ENCODE measurements at regions not wholly inside any gene's neighbourhood (a gene's known extent, or its start where the extent isn't known, plus 50 kb on each side); places are given as distances from the start of the nearest gene placed in this dataset.

- Histone ChIP-seq H3K4me2 (ENCODE audit: unreplicated experiment) (no peak overlapping the region), H3K27ac (no peak overlapping the region), H3K4me3 (no peak overlapping the region), H3K9ac (no peak overlapping the region), H3K27me3 (replicated peaks; ENCODE audit: insufficient read depth) (no peaks in the 10 kb centered on the region), H3K36me3 (ENCODE audit: low read depth) (no peaks in the 10 kb centered on the region), H3K9me3 (ENCODE audit: low read depth) (no peaks in the 10 kb centered on the region), H3K79me2 (ENCODE audit: insufficient read depth) (no peaks in the 10 kb centered on the region), H4K20me1 (ENCODE audit: insufficient read depth) (no peaks in the 10 kb centered on the region), H3K4me1 (ENCODE audit: insufficient read depth) (no peaks in the 10 kb centered on the region), H2AFZ (no peak overlapping the region), H3K9me2 (ENCODE audit: insufficient read depth) (no peaks in the 10 kb centered on the region), H3F3A (ENCODE audit: insufficient read depth) (no peaks in the 10 kb centered on the region)
- in situ Hi-C loops (cut with MboI) = no loop called here
- no peak for DNase-seq
- no peak for TF ChIP-seq EZH2 (IDR thresholded peaks at IDR 0.05; ENCODE audit: insufficient read depth, poor library complexity, severe bottlenecking)
- no peak for TF ChIP-seq EZH2phosphoT487 (IDR thresholded peaks at IDR 0.05; ENCODE audit: insufficient read depth, low read depth)
Measured at GRCh38 chr7:96903906-96904305, 101.4 kb upstream of the DLX6 start.

GRCh38 chr7:96910486-96910885 is 94.9 kb upstream of the DLX6 start:
- no peaks in the 10 kb centered on the region for H3K79me2 ChIP-seq (ENCODE audit: insufficient read depth)
- TF ChIP-seq EZH2phosphoT487 (IDR thresholded peaks at IDR 0.05; ENCODE audit: insufficient read depth, low read depth) (no peak), EZH2 (IDR thresholded peaks at IDR 0.05; ENCODE audit: insufficient read depth, poor library complexity, severe bottlenecking) (no peak)
- H3K27ac ChIP-seq = no peak overlapping the region
- H3K9me2 ChIP-seq (ENCODE audit: insufficient read depth) = no peaks in the 10 kb centered on the region
- WGBS, 2 experiments (ENCODE audit: low coverage in 1 of 2, low lambda C conversion rate in 2 of 2, missing lambda C conversion rate in 2 of 2) = 36 to 45% methylated on average over 3 of the region's 3 CpGs
- H3K4me2 ChIP-seq (ENCODE audit: unreplicated experiment) = no peak overlapping the region
- H3K9ac ChIP-seq = no peak overlapping the region
- H3F3A ChIP-seq (ENCODE audit: insufficient read depth) = no peaks in the 10 kb centered on the region
- in situ Hi-C loops (cut with MboI) = no loop called here
- H3K36me3 ChIP-seq (ENCODE audit: low read depth) = no peaks in the 10 kb centered on the region
- no peak overlapping the region for H2AFZ ChIP-seq
- DNase-seq = peak; percentile 44
- no peaks in the 10 kb centered on the region for H3K27me3 ChIP-seq (replicated peaks; ENCODE audit: insufficient read depth)
- H3K4me1 ChIP-seq (ENCODE audit: insufficient read depth) = no peaks in the 10 kb centered on the region
- H3K4me3 ChIP-seq = no peak overlapping the region
- H4K20me1 ChIP-seq (ENCODE audit: insufficient read depth) = no peaks in the 10 kb centered on the region
- H3K9me3 ChIP-seq (ENCODE audit: low read depth) = no peaks in the 10 kb centered on the region

GRCh38 chr7:96915029-96915428 is 90.3 kb upstream of the DLX6 start:
- H4K20me1 ChIP-seq (ENCODE audit: insufficient read depth) = no peaks in the 10 kb centered on the region
- in situ Hi-C loops (cut with MboI) = no loop called here
- H2AFZ ChIP-seq = no peak overlapping the region
- H3K36me3 ChIP-seq (ENCODE audit: low read depth) = no peaks in the 10 kb centered on the region
- H3F3A ChIP-seq (ENCODE audit: insufficient read depth) = no peaks in the 10 kb centered on the region
- no peaks in the 10 kb centered on the region for H3K9me3 ChIP-seq (ENCODE audit: low read depth)
- H3K27me3 ChIP-seq (replicated peaks; ENCODE audit: insufficient read depth) = no peaks in the 10 kb centered on the region
- WGBS, 2 experiments (ENCODE audit: low coverage in 1 of 2, low lambda C conversion rate in 2 of 2, missing lambda C conversion rate in 2 of 2) = 0 to 9% methylated on average over 1 of the region's 1 CpG
- no peaks in the 10 kb centered on the region for H3K9me2 ChIP-seq (ENCODE audit: insufficient read depth)
- no peak for DNase-seq
- H3K4me3 ChIP-seq = no peak overlapping the region
- no peak overlapping the region for H3K27ac ChIP-seq
- no peaks in the 10 kb centered on the region for H3K4me1 ChIP-seq (ENCODE audit: insufficient read depth)
- TF ChIP-seq EZH2 (IDR thresholded peaks at IDR 0.05; ENCODE audit: insufficient read depth, poor library complexity, severe bottlenecking) (no peak), EZH2phosphoT487 (IDR thresholded peaks at IDR 0.05; ENCODE audit: insufficient read depth, low read depth) (no peak)
- no peak overlapping the region for H3K9ac ChIP-seq
- no peaks in the 10 kb centered on the region for H3K79me2 ChIP-seq (ENCODE audit: insufficient read depth)
- no peak overlapping the region for H3K4me2 ChIP-seq (ENCODE audit: unreplicated experiment)

GRCh38 chr7:96920064-96920463 is 85.3 kb upstream of the DLX6 start:
- no peaks in the 10 kb centered on the region for H3K9me2 ChIP-seq (ENCODE audit: insufficient read depth)
- no peak overlapping the region for H3K9ac ChIP-seq
- no peak overlapping the region for H3K27ac ChIP-seq
- H3K27me3 ChIP-seq (replicated peaks; ENCODE audit: insufficient read depth) = no peaks in the 10 kb centered on the region
- in situ Hi-C loops (cut with MboI) = no loop called here
- no peaks in the 10 kb centered on the region for H3K79me2 ChIP-seq (ENCODE audit: insufficient read depth)
- no peaks in the 10 kb centered on the region for H3K36me3 ChIP-seq (ENCODE audit: low read depth)
- H2AFZ ChIP-seq = no peak overlapping the region
- no peak overlapping the region for H3K4me2 ChIP-seq (ENCODE audit: unreplicated experiment)
- H3K9me3 ChIP-seq (ENCODE audit: low read depth) = no peaks in the 10 kb centered on the region
- TF ChIP-seq EZH2 (IDR thresholded peaks at IDR 0.05; ENCODE audit: insufficient read depth, poor library complexity, severe bottlenecking) (no peak), EZH2phosphoT487 (IDR thresholded peaks at IDR 0.05; ENCODE audit: insufficient read depth, low read depth) (no peak)
- no peaks in the 10 kb centered on the region for H4K20me1 ChIP-seq (ENCODE audit: insufficient read depth)
- no peaks in the 10 kb centered on the region for H3F3A ChIP-seq (ENCODE audit: insufficient read depth)
- no peaks in the 10 kb centered on the region for H3K4me1 ChIP-seq (ENCODE audit: insufficient read depth)
- DNase-seq = no peak
- no peak overlapping the region for H3K4me3 ChIP-seq

DNA sequence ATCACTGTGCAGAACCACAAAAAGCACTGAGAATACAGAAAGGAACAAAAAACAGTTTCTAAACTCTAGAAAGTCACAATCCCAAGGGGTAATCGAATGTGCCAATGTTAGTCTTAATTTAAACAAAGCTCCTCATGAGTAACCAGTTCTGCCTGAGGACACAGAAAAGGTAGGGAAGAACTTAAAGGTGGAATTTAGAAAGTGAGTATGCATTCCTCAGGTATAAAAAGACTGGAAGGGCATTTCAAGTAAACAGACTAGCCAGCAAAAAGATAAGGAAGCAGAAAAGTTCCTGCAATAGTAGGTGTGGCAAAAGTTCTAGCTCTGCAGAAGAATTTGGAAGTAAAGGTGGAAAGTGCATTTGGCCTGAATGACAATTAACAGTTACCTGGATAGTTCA is 84.6 kb upstream of the DLX6 start:
- DNase-seq = no peak
- Histone ChIP-seq H2AFZ (no peak overlapping the region), H3K9me3 (ENCODE audit: low read depth) (no peaks in the 10 kb centered on the region), H4K20me1 (ENCODE audit: insufficient read depth) (no peaks in the 10 kb centered on the region), H3F3A (ENCODE audit: insufficient read depth) (no peaks in the 10 kb centered on the region), H3K27ac (no peak overlapping the region), H3K4me3 (no peak overlapping the region), H3K4me2 (ENCODE audit: unreplicated experiment) (no peak overlapping the region), H3K79me2 (ENCODE audit: insufficient read depth) (no peaks in the 10 kb centered on the region), H3K4me1 (ENCODE audit: insufficient read depth) (no peaks in the 10 kb centered on the region), H3K9ac (no peak overlapping the region), H3K27me3 (replicated peaks; ENCODE audit: insufficient read depth) (no peaks in the 10 kb centered on the region), H3K9me2 (ENCODE audit: insufficient read depth) (no peaks in the 10 kb centered on the region), H3K36me3 (ENCODE audit: low read depth) (no peaks in the 10 kb centered on the region)
- TF ChIP-seq EZH2phosphoT487 (IDR thresholded peaks at IDR 0.05; ENCODE audit: insufficient read depth, low read depth) = no peak
- TF ChIP-seq EZH2 (IDR thresholded peaks at IDR 0.05; ENCODE audit: insufficient read depth, poor library complexity, severe bottlenecking) = no peak
- WGBS, 2 experiments (ENCODE audit: low coverage in 1 of 2, low lambda C conversion rate in 2 of 2, missing lambda C conversion rate in 2 of 2) = 13 to 29% methylated on average over 1 of the region's 1 CpG
- in situ Hi-C loops (cut with MboI) = no loop called here
